CD4-positive, CD25-positive, alpha-beta regulatory T cell (primary cell): ENCODE measurements at regions not wholly inside any gene's neighbourhood (a gene's known extent, or its start where the extent isn't known, plus 50 kb on each side); places are given as distances from the start of the nearest gene placed in this dataset.

ENCODE experiments used
- ATAC-seq, 2 donors: fragments of 150-1000 bp; cut with Tn5 transposase; one replicate each; pipeline ENCODE4 v1.10.0; 2021; ENCODE audit warnings: low read depth in 2 of 2, moderate number of reproducible peaks in 2 of 2, moderate library complexity in 1 of 2
- DNase-seq, 3 donors: peaks; one replicate each; pipeline versions ENCODE4 v3.0.0 to v3.0.0-alpha.2; 2012 to 2022; ENCODE audit warnings: mixed read lengths in 1 of 3
- H3K27ac ChIP-seq: one replicate; pipeline ENCODE4 v1.7.0; 2013; ENCODE audit warnings: mild to moderate bottlenecking, low read length; ENCODE audit not compliant: insufficient read depth, poor library complexity, severe bottlenecking
- H3K27me3 ChIP-seq: one replicate; pipeline ENCODE4 v1.7.0; 2013; ENCODE audit warnings: low read length; ENCODE audit not compliant: control insufficient read depth, insufficient read depth
- H3K36me3 ChIP-seq: one replicate; pipeline ENCODE4 v1.7.0; 2013; ENCODE audit warnings: mild to moderate bottlenecking, low read length, moderate library complexity; ENCODE audit not compliant: control insufficient read depth, insufficient read depth
- H3K4me1 ChIP-seq: 2 replicates; pipeline ENCODE4 v1.7.0; 2013; ENCODE audit warnings: mild to moderate bottlenecking, low read length; ENCODE audit not compliant: insufficient read depth, control insufficient read depth, poor library complexity, severe bottlenecking
- H3K4me3 ChIP-seq: one replicate; pipeline ENCODE4 v1.7.0; 2013; ENCODE audit warnings: low read depth, mild to moderate bottlenecking, low read length, moderate library complexity
- H3K9me3 ChIP-seq, 2 experiments: 1 replicate in 1 of 2; 2 replicates in 1 of 2; pipeline ENCODE4 v1.7.0; 2013; ENCODE audit warnings: low read length in 2 of 2, mild to moderate bottlenecking in 1 of 2, moderate library complexity in 1 of 2; ENCODE audit not compliant: control insufficient read depth in 2 of 2
- H3K27ac Mint-ChIP-seq, 3 donors: one replicate each; pipeline ENCODE4 v1.8.0; 2020 to 2022; ENCODE audit warnings: mild to moderate bottlenecking in 3 of 3, mixed read lengths in 3 of 3, moderate library complexity in 2 of 3
- H3K27me3 Mint-ChIP-seq: one replicate; pipeline ENCODE4 v1.8.0; 2022; ENCODE audit warnings: mild to moderate bottlenecking, mixed read lengths
- H3K36me3 Mint-ChIP-seq: one replicate; pipeline ENCODE4 v1.8.0; 2020; ENCODE audit warnings: mixed read lengths
- H3K4me1 Mint-ChIP-seq, 4 donors: one replicate each; pipeline ENCODE4 v1.8.0; 2020 to 2022; ENCODE audit warnings: mixed read lengths in 4 of 4, mild to moderate bottlenecking in 1 of 4
- H3K4me3 Mint-ChIP-seq, 4 donors: one replicate each; pipeline ENCODE4 v1.8.0; 2020 to 2022; ENCODE audit warnings: mild to moderate bottlenecking in 4 of 4, mixed read lengths in 4 of 4, moderate library complexity in 3 of 4
- H3K9me3 Mint-ChIP-seq, 7 donors: one replicate each; pipeline ENCODE4 v1.8.0; 2020 to 2022; ENCODE audit warnings: mixed read lengths in 7 of 7, mild to moderate bottlenecking in 3 of 7, moderate library complexity in 2 of 7

DNA sequence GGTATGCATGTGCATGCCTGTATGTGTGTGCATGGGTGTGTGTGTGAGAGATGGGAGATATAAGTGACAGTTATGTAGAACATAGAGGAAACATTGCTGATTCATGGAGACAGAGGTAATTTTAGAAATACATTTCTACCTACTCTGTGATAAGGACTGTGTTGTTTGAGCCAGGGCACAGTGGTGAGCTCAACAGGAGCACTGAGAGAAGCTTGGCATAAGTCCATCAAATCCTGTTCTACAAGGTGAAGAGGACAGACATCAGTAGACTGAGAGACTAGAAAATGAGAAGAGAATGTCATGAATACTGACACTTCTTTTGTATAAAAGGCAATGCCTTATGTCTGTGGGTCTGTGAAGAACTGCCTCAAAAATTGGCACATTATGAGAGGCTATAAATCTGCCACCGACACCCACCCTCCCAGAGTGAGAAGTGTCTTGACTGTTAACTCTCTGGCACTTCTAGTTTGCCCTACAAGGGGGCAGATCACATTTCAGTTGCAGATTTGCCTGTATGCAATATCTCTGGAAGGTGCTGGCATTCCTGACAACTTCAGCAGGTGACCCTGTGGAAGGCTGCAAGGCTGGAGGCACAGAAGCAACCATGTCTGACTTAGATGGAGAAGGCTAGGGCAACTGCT, 962.3 kb upstream of the NRXN1 start:
- Mint-ChIP-seq H3K4me1 (no peaks in the 10 kb centered on the region), H3K27me3 (no peaks in the 10 kb centered on the region), H3K9me3 (peaks cover 2 to 29% (median 10%) of the 10 kb centered on the region in 7 donors), H3K36me3 (no peaks in the 10 kb centered on the region), H3K4me3 (no peak overlapping the region), H3K27ac (no peak overlapping the region)
- ATAC-seq (no peak), DNase-seq (no peak)
- Histone ChIP-seq H3K4me3 (no peak overlapping the region), H3K27me3 (no peaks in the 10 kb centered on the region), H3K27ac (no peak overlapping the region), H3K36me3 (no peaks in the 10 kb centered on the region), H3K4me1 (no peaks in the 10 kb centered on the region), H3K9me3 (no peaks in the 10 kb centered on the region)

DNA sequence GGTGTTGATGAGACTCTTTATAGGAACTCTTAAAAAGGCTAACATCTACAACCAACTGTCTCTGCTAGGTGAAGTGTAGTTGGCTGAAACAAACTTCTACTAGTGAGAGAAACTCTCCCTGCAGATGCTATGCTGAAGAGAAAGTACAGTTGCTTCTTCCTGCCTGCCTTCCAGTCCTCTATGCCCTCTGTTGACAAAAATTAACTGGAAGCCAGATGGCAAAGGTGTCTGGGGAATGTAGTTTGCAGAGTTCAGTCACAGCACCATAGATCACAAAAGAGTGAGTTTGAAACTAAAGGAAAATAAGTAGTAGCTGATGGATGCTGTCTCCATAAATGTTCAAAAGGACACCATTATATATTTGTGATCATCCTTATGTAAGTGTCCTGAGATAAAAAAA, 958.8 kb upstream of the NRXN1 start:
- Mint-ChIP-seq H3K36me3 (no peaks in the 10 kb centered on the region), H3K4me3 (no peak overlapping the region), H3K4me1 (no peaks in the 10 kb centered on the region), H3K27me3 (no peaks in the 10 kb centered on the region), H3K27ac (no peak overlapping the region), H3K9me3 (peaks cover 3 to 11% (median 7%) of the 10 kb centered on the region in 7 donors)
- Histone ChIP-seq H3K27ac (no peak overlapping the region), H3K27me3 (no peaks in the 10 kb centered on the region), H3K4me3 (no peak overlapping the region), H3K36me3 (no peaks in the 10 kb centered on the region), H3K9me3 (no peaks in the 10 kb centered on the region), H3K4me1 (no peaks in the 10 kb centered on the region)
- ATAC-seq (no peak), DNase-seq (no peak)

DNA sequence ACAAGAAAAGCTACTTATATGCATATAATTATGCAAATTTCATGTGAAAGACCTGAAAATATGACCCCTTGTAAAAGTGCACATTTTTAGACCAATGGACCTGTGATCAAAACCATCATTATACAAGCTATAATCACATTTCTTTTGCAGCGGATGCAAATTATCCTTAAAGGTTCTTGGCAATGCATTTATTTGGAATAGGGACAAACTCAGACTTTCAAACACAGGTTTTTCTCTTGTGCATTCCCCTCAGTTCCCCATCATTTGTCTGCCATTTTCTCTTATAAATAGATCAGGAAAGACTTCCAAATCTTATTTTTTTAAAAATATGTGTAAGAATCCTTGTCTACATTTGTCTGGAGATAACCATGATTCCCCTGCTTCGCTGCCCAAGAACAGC, 954.2 kb upstream of the NRXN1 start:
- Mint-ChIP-seq H3K27me3 (no peaks in the 10 kb centered on the region), H3K9me3 (peaks cover 2 to 9% (median 7%) of the 10 kb centered on the region in 7 donors), H3K27ac (no peak overlapping the region), H3K36me3 (no peaks in the 10 kb centered on the region), H3K4me3 (no peak overlapping the region), H3K4me1 (no peaks in the 10 kb centered on the region)
- Histone ChIP-seq H3K27me3 (no peaks in the 10 kb centered on the region), H3K9me3 (no peaks in the 10 kb centered on the region), H3K27ac (no peak overlapping the region), H3K36me3 (no peaks in the 10 kb centered on the region), H3K4me3 (no peak overlapping the region), H3K4me1 (no peaks in the 10 kb centered on the region)
- no peak for ATAC-seq
- DNase-seq = no peak

DNA sequence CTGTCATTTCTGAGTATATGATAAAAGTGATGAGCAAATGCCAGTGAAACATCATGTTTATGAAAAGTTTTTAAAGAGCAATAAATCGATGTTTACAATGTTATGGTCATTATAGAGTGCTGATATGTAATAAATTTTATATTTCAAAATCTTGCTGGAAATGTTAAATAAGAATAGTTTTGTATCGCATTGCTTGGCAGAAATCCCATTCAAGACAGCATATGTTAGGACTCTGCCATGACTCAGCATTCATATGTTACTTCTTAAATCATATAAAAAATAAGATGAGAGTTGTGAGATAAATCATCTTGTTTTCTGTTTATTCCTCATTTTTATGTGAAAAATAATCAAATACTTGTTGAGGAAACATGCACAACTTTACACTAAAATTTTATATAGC, 949.9 kb upstream of the NRXN1 start:
- H3K4me3 Mint-ChIP-seq = no peak overlapping the region
- Histone ChIP-seq H3K27me3 (no peaks in the 10 kb centered on the region), H3K27ac (no peak overlapping the region), H3K36me3 (no peaks in the 10 kb centered on the region), H3K4me1 (no peaks in the 10 kb centered on the region), H3K9me3 (no peaks in the 10 kb centered on the region), H3K4me3 (no peak overlapping the region)
- H3K4me1 Mint-ChIP-seq = no peaks in the 10 kb centered on the region
- no peaks in the 10 kb centered on the region for H3K27me3 Mint-ChIP-seq
- DNase-seq (no peak), ATAC-seq (no peak)
- peaks cover 3 to 16% (median 5%) of the 10 kb centered on the region in 7 donors for H3K9me3 Mint-ChIP-seq
- H3K36me3 Mint-ChIP-seq = no peaks in the 10 kb centered on the region
- no peak overlapping the region for H3K27ac Mint-ChIP-seq

DNA sequence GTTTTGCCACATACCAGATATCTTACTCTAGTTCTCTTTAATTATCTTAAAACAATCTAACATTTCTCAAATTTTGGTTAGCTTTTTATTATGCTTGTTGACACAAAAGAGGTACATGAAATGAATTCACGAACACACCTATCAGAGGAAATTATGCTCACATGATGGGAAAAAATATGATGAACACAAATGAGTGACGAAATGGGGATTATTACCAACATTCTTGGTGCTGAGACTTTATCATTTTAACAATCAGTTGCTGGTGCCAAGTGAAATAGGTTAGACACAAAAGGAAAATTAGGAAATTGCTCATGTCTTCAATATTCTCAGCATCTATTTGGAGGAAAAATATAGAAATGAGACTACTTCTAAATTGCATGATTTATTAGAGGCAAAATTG, 944.7 kb upstream of the NRXN1 start:
- no peak overlapping the region for H3K27ac ChIP-seq
- no peaks in the 10 kb centered on the region for H3K36me3 Mint-ChIP-seq
- H3K4me3 ChIP-seq = no peak overlapping the region
- ATAC-seq (no peak), DNase-seq (no peak)
- peaks cover 3 to 19% (median 10%) of the 10 kb centered on the region in 7 donors for H3K9me3 Mint-ChIP-seq
- no peak overlapping the region for H3K4me3 Mint-ChIP-seq
- H3K27me3 ChIP-seq = no peaks in the 10 kb centered on the region
- no peaks in the 10 kb centered on the region for H3K4me1 Mint-ChIP-seq
- no peaks in the 10 kb centered on the region for H3K4me1 ChIP-seq
- no peaks in the 10 kb centered on the region for H3K36me3 ChIP-seq
- H3K27me3 Mint-ChIP-seq = no peaks in the 10 kb centered on the region
- H3K9me3 ChIP-seq = no peaks in the 10 kb centered on the region
- no peak overlapping the region for H3K27ac Mint-ChIP-seq

DNA sequence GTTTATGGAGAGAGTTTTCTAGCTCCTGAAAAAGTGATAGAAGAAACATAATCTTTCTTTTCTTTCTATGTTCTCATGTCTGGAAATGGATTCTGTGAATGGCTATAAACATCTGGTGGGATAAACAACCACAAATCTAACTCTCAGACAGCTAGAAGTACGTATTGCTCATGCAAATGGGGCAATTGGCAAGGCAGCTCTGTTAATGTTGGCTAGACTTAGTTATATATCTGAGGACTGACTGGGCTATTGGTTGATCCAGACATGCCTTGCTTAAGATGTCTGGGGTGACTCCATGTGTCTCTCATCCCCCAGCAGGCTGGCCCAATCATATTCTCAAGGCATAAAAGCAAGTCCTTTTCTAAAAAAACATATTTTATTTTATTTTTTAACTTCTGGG, 939.2 kb upstream of the NRXN1 start:
- no peak overlapping the region for H3K27ac Mint-ChIP-seq
- no peak for ATAC-seq
- no peaks in the 10 kb centered on the region for H3K9me3 ChIP-seq

DNA sequence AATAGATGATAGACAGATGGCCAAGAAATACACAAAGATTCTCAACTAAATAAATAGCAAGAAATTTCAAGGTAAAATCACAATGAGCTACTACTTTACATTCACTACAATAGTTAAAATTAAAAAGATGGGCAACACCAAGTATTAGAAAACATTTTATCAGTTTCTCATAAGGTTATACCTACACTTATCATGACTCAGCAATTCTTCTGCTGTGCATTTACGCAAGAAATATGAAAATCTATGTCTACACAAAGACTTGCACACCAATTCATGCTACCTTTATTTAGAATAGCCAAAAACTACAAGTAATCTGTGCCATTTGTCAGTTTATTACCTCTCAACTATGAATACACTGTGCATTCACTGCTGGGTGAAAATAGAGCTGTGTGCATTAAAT, 937.4 kb upstream of the NRXN1 start:
- no peaks in the 10 kb centered on the region for H3K27me3 ChIP-seq
- Mint-ChIP-seq H3K4me1 (no peaks in the 10 kb centered on the region), H3K36me3 (no peaks in the 10 kb centered on the region), H3K9me3 (peaks cover 0 to 30% (median 5%) of the 10 kb centered on the region in 7 donors), H3K27me3 (no peaks in the 10 kb centered on the region), H3K27ac (no peak overlapping the region), H3K4me3 (no peak overlapping the region)
- DNase-seq = no peak
- no peaks in the 10 kb centered on the region for H3K36me3 ChIP-seq
- no peak overlapping the region for H3K27ac ChIP-seq
- H3K4me1 ChIP-seq = no peaks in the 10 kb centered on the region
- H3K4me3 ChIP-seq = no peak overlapping the region
- no peaks in the 10 kb centered on the region for H3K9me3 ChIP-seq
- ATAC-seq = no peak

More for the DNA sequence above, 939.2 kb upstream of the NRXN1 start:
- DNase-seq = no peak
- Histone ChIP-seq H3K27ac (no peak overlapping the region), H3K4me1 (no peaks in the 10 kb centered on the region), H3K36me3 (no peaks in the 10 kb centered on the region), H3K4me3 (no peak overlapping the region), H3K27me3 (no peaks in the 10 kb centered on the region)
- Mint-ChIP-seq H3K4me1 (no peaks in the 10 kb centered on the region), H3K9me3 (peaks cover 0 to 26% (median 5%) of the 10 kb centered on the region in 7 donors), H3K4me3 (no peak overlapping the region), H3K36me3 (no peaks in the 10 kb centered on the region), H3K27me3 (no peaks in the 10 kb centered on the region)

DNA sequence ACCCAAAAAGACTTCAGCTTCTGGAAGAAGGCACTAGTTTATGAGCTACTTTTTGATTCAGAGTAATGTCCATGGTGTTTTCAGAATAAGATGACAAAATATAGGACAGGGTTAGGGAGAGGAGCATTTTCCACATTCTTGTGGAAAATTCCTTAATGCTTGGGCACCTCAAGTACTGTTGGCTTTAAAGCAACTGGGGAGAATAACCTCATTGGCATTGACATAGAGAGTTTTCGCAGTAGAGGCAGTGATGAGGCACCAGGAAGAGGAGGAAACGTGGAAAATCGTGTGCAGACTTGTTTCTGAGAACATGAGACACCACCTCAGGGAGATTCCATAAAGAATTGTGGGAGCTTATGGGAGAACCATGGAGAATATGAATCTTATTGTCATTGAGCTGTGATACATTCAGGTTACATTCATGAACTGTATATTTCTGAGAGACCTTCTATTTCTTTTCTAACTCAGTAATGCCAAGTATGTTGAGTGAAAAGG, 929.0 kb upstream of the NRXN1 start:
- no peak overlapping the region for H3K4me3 Mint-ChIP-seq
- H3K4me1 Mint-ChIP-seq = no peaks in the 10 kb centered on the region
- Histone ChIP-seq H3K27ac (no peak overlapping the region), H3K4me3 (no peak overlapping the region), H3K4me1 (no peaks in the 10 kb centered on the region), H3K9me3 (no peaks in the 10 kb centered on the region), H3K36me3 (no peaks in the 10 kb centered on the region), H3K27me3 (no peaks in the 10 kb centered on the region)
- ATAC-seq = no peak
- no peak for DNase-seq
- H3K27ac Mint-ChIP-seq = no peak overlapping the region
- no peaks in the 10 kb centered on the region for H3K36me3 Mint-ChIP-seq
- peaks cover 2 to 28% (median 5%) of the 10 kb centered on the region in 7 donors for H3K9me3 Mint-ChIP-seq
- no peaks in the 10 kb centered on the region for H3K27me3 Mint-ChIP-seq
